ENCODE measurements at regions not wholly inside any gene's neighbourhood (a gene's known extent, or its start where the extent isn't known, plus 50 kb on each side); places are given as distances from the start of the nearest gene placed in this dataset.

GRCh38 chr1:22290611-22291010, 147.7 kb upstream of the WNT4 start:
- Histone ChIP-seq H2AFZ (ENCODE audit: insufficient read depth, low read depth, low read length, poor library complexity, severe bottlenecking) (no peak overlapping the region), H3K36me3 (replicated peaks in 1 of 2; ENCODE audit: control insufficient read depth in 1 of 2, insufficient read depth in 2 of 2, low read length in 2 of 2) (no peaks in the 10 kb centered on the region), H3K9me3 (replicated peaks in 1 of 2; ENCODE audit: control insufficient read depth in 1 of 2, insufficient read depth in 1 of 2, low read length in 2 of 2) (peaks cover 0 to 3% of the 10 kb centered on the region in 2 donors), H3K79me2 (ENCODE audit: insufficient read depth, low read length) (no peaks in the 10 kb centered on the region), H4K20me1 (ENCODE audit: insufficient read depth, low read length) (no peaks in the 10 kb centered on the region), H3K4me1 (ENCODE audit: control insufficient read depth in 1 of 2, insufficient read depth in 2 of 2, low read length in 2 of 2) (no peaks in the 10 kb centered on the region), H3K9ac (ENCODE audit: insufficient read depth, low read length, poor library complexity, severe bottlenecking) (no peak overlapping the region), H3K4me3 (replicated peaks in 1 of 3; ENCODE audit: low read depth in 2 of 3, low read length in 3 of 3) (no peak overlapping the region), H3K27me3 (ENCODE audit: control insufficient read depth in 2 of 2, insufficient read depth in 2 of 2, low read length in 2 of 2) (no peaks in the 10 kb centered on the region), H3K4me2 (replicated peaks; ENCODE audit: extremely low read depth, low read length, poor library complexity, severe bottlenecking) (no peak overlapping the region), H3K27ac (ENCODE audit: low read depth in 1 of 2, low read length in 2 of 2) (no peak overlapping the region)
- no peak overlapping the region for H3K4me3 Mint-ChIP-seq
- no peak for TF ChIP-seq CTCF (IDR thresholded peaks at IDR 0.05)
- WGBS (ENCODE audit: insufficient coverage) = 75% methylated on average over 6 of the region's 9 CpGs
- H3K9me3 Mint-ChIP-seq = peaks cover 0 to 4% (median 0%) of the 10 kb centered on the region in 7 donors
- H3K27me3 Mint-ChIP-seq (ENCODE audit: low read depth in 3 of 3) = peaks cover 7 to 24% (median 9%) of the 10 kb centered on the region in 3 donors
- no peaks in the 10 kb centered on the region for H3K36me3 Mint-ChIP-seq
- DNase-seq = no peak
- H3K27ac Mint-ChIP-seq = no peak overlapping the region
- intact Hi-C loops (cut with micrococcal nuclease) = no loop called here
- no peaks in the 10 kb centered on the region for H3K4me1 Mint-ChIP-seq

- intact Hi-C loops (cut with micrococcal nuclease) = no loop called here
- no peak overlapping the region for H3K4me3 ChIP-seq (replicated peaks in 1 of 3; ENCODE audit: low read depth in 2 of 3, low read length in 3 of 3)
- no peak overlapping the region for H2AFZ ChIP-seq (ENCODE audit: insufficient read depth, low read depth, low read length, poor library complexity, severe bottlenecking)
- H3K27ac Mint-ChIP-seq = no peak overlapping the region
- peaks cover 0 to under 1% of the 10 kb centered on the region in 2 donors for H3K27me3 ChIP-seq (ENCODE audit: control insufficient read depth in 2 of 2, insufficient read depth in 2 of 2, low read length in 2 of 2)
- no peak overlapping the region for H3K4me3 Mint-ChIP-seq
- no peaks in the 10 kb centered on the region for H3K79me2 ChIP-seq (ENCODE audit: insufficient read depth, low read length)
- 100% methylated on average over 1 of the region's 6 CpGs for WGBS (ENCODE audit: insufficient coverage)
- H4K20me1 ChIP-seq (ENCODE audit: insufficient read depth, low read length) = no peaks in the 10 kb centered on the region
- H3K36me3 Mint-ChIP-seq = no peaks in the 10 kb centered on the region
- DNase-seq = no peak
- H3K36me3 ChIP-seq (replicated peaks in 1 of 2; ENCODE audit: control insufficient read depth in 1 of 2, insufficient read depth in 2 of 2, low read length in 2 of 2) = no peaks in the 10 kb centered on the region
- H3K4me2 ChIP-seq (replicated peaks; ENCODE audit: extremely low read depth, low read length, poor library complexity, severe bottlenecking) = no peak overlapping the region
- no peaks in the 10 kb centered on the region for H3K4me1 ChIP-seq (ENCODE audit: control insufficient read depth in 1 of 2, insufficient read depth in 2 of 2, low read length in 2 of 2)
- H3K9me3 ChIP-seq (replicated peaks in 1 of 2; ENCODE audit: control insufficient read depth in 1 of 2, insufficient read depth in 1 of 2, low read length in 2 of 2) = peaks cover 0 to 3% of the 10 kb centered on the region in 2 donors
- peaks cover 0 to 4% (median 0%) of the 10 kb centered on the region in 7 donors for H3K9me3 Mint-ChIP-seq
- TF ChIP-seq CTCF (IDR thresholded peaks at IDR 0.05) = no peak
- H3K27me3 Mint-ChIP-seq (ENCODE audit: low read depth in 3 of 3) = peaks cover 8 to 28% (median 10%) of the 10 kb centered on the region in 3 donors
- H3K4me1 Mint-ChIP-seq = no peaks in the 10 kb centered on the region
- no peak overlapping the region for H3K27ac ChIP-seq (ENCODE audit: low read depth in 1 of 2, low read length in 2 of 2)
- no peak overlapping the region for H3K9ac ChIP-seq (ENCODE audit: insufficient read depth, low read length, poor library complexity, severe bottlenecking)
Observed at GRCh38 chr1:22291057-22291456, 148.2 kb upstream of the WNT4 start.

All from CD14-positive monocyte (primary cell).